ENCODE measurements at regions not wholly inside any gene's neighbourhood (a gene's known extent, or its start where the extent isn't known, plus 50 kb on each side); places are given as distances from the start of the nearest gene placed in this dataset.

DNA sequence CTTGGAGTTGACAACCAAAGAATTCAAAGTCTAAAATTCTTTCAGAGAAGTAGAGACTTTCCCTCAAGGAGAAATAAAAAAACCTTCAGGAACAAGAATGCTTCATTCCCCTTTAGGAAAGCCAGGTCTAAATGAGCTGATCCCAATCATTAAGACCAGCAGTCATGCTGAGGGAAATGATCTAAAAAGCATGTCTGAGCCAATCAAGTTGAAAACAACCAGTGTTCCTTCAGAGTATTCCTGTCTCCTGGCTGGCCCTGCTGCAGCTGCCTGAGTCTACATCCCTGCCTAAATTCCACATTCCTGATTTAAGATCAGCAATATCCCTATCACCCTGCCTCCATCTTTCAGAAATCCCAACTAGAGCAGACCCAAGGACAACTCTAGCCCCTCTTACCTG, 244.5 kb downstream of the PLK2 start:
- Histone ChIP-seq H3K4ac (replicated peaks; ENCODE audit: insufficient read length, low read depth, low read length) (no peak overlapping the region), H4K8ac (ENCODE audit: extremely low read depth, insufficient read depth, low read length) (no peak overlapping the region), H3K4me2 (ENCODE audit: insufficient read depth in 1 of 2, low read depth in 2 of 2, low read length in 2 of 2) (no peak overlapping the region), H2AK5ac (ENCODE audit: low read depth, low read length) (no peak overlapping the region), H3K27ac (ENCODE audit: low read depth, low read length) (no peak overlapping the region), H2BK12ac (ENCODE audit: low read depth, low read length) (no peak overlapping the region), H4K5ac (ENCODE audit: insufficient read length, low read depth, low read length) (no peak overlapping the region), H3K18ac (ENCODE audit: extremely low read depth, low read length) (no peak overlapping the region), H2BK20ac (ENCODE audit: low read length) (no peak overlapping the region), H4K91ac (replicated peaks; ENCODE audit: insufficient read length, low read length) (no peak overlapping the region), H3K56ac (replicated peaks; ENCODE audit: insufficient read length, low read depth, low read length) (no peak overlapping the region), H4K20me1 (replicated peaks in 1 of 2; ENCODE audit: control insufficient read depth in 1 of 2, insufficient read depth in 2 of 2, low read length in 2 of 2) (no peaks in the 10 kb centered on the region), H2BK15ac (ENCODE audit: low read length) (no peak overlapping the region), H3K9me3 (ENCODE audit: insufficient read depth in 2 of 2, low read depth in 1 of 2, low read length in 1 of 2) (peaks cover 11 to 17% of the 10 kb centered on the region in 2 experiments), H3K79me1 (ENCODE audit: low read depth, low read length) (no peaks in the 10 kb centered on the region), H2AFZ (ENCODE audit: low read length) (no peak overlapping the region), H3K9ac (replicated peaks in 1 of 4; ENCODE audit: extremely low read depth in 1 of 4, low read depth in 3 of 4, low read length in 3 of 4) (no peak overlapping the region), H3K23me2 (ENCODE audit: low read depth, low read length) (no peaks in the 10 kb centered on the region), H3K79me2 (ENCODE audit: control insufficient read depth in 1 of 2, insufficient read depth in 2 of 2, low read length in 2 of 2) (no peaks in the 10 kb centered on the region), H3K4me3 (ENCODE audit: extremely low read depth in 1 of 4, insufficient read depth in 2 of 4, low read depth in 3 of 4, low read length in 4 of 4) (no peak overlapping the region), H3K14ac (ENCODE audit: insufficient read length) (no peak overlapping the region), H3K27me3 (replicated peaks in 1 of 4; ENCODE audit: control insufficient read depth in 3 of 4, extremely low read depth in 1 of 4, insufficient read depth in 3 of 4, low read length in 3 of 4) (no peaks in the 10 kb centered on the region), H2BK5ac (ENCODE audit: low read depth, low read length) (no peak overlapping the region), H3K4me1 (replicated peaks in 1 of 4; ENCODE audit: control insufficient read depth in 3 of 4, insufficient read depth in 4 of 4, low read length in 3 of 4) (no peaks in the 10 kb centered on the region), H3K23ac (ENCODE audit: insufficient read length) (no peak overlapping the region), H3K36me3 (ENCODE audit: control insufficient read depth in 2 of 4, insufficient read depth in 4 of 4, low read length in 3 of 4) (peaks cover 0 to 3% (median 0%) of the 10 kb centered on the region in 4 experiments; a peak in 1 of 8 replicates), H2BK120ac (replicated peaks; ENCODE audit: low read depth, low read length) (no peak overlapping the region)
- CTCF ChIA-PET (ENCODE audit: partially characterized antibody): interaction anchor here (1.0 kb wide), 1 partner anchor 176 kb away, joined by 3 read pairs; no protein-coding TSS in a partner anchor
- FAIRE-seq (no peak), DNase-seq (ENCODE audit: low read depth in 1 of 2, low spot score in 2 of 2) (no peak)
- TF ChIP-seq TCF12 (IDR thresholded peaks at IDR 0.05; ENCODE audit: low read depth, low read length) (no peak), SIX5 (IDR thresholded peaks at IDR 0.05; ENCODE audit: low read depth, low read length) (no peak), JUN (IDR thresholded peaks at IDR 0.05; ENCODE audit: low read depth, low read length) (no peak), ATF2 (IDR thresholded peaks at IDR 0.05; ENCODE audit: low read length) (no peak), KDM5A (IDR thresholded peaks at IDR 0.05; ENCODE audit: low read length) (no peak), SUZ12 (IDR thresholded peaks at IDR 0.05; ENCODE audit: low read length) (no peak), NANOG (IDR thresholded peaks at IDR 0.05; ENCODE audit: insufficient read depth, low read depth, low read length, poor library complexity, severe bottlenecking) (no peak)
- POLR2A ChIA-PET (ENCODE audit: partially characterized antibody): no interaction called here

Data from H1 (cell line).